B cell (primary cell): ENCODE measurements at regions not wholly inside any gene's neighbourhood (a gene's known extent, or its start where the extent isn't known, plus 50 kb on each side); places are given as distances from the start of the nearest gene placed in this dataset.

Experiments
- EZH2 ChIP-seq: IDR thresholded peaks from 2 replicates; pipeline ENCODE4 v1.6.1; 2012; ENCODE audit warnings: borderline replicate concordance, low read depth, mild to moderate bottlenecking, moderate library complexity, low read length; ENCODE audit not compliant: insufficient read depth, poor library complexity, severe bottlenecking
- TF ChIP-seq, protein P1 (sequence below): fragments of 200-600 bp; IDR thresholded peaks from one replicate; pipeline ENCODE4 v1.8.0; 2022; ENCODE audit warnings: antibody characterized with exemption, mild to moderate bottlenecking

DNA sequence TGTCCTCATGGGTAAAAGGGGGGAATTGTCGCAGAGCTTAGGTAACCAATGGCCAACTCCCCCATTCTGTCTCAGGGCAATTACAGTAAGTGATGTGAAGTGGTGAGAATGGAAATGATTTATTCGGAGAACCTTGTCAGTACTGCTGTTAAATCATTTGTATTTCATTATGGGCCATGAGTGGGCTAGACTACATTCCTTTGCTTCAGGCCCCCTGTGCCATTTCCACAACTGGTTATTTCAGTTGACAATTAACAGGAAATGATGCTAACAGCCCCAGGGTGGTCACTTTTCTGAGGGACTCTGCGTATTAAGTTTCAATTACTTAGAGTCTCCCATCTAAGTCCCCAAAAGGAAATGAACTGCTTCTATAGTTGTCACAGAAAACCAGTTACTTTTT lies 653.7 kb downstream of the CCDC171 start:
- TF ChIP-seq, protein P1, sequence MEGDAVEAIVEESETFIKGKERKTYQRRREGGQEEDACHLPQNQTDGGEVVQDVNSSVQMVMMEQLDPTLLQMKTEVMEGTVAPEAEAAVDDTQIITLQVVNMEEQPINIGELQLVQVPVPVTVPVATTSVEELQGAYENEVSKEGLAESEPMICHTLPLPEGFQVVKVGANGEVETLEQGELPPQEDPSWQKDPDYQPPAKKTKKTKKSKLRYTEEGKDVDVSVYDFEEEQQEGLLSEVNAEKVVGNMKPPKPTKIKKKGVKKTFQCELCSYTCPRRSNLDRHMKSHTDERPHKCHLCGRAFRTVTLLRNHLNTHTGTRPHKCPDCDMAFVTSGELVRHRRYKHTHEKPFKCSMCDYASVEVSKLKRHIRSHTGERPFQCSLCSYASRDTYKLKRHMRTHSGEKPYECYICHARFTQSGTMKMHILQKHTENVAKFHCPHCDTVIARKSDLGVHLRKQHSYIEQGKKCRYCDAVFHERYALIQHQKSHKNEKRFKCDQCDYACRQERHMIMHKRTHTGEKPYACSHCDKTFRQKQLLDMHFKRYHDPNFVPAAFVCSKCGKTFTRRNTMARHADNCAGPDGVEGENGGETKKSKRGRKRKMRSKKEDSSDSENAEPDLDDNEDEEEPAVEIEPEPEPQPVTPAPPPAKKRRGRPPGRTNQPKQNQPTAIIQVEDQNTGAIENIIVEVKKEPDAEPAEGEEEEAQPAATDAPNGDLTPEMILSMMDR = no peak
- no peak for TF ChIP-seq EZH2
